Body of pancreas (tissue), 4 donors: ENCODE measurements at regions not wholly inside any gene's neighbourhood (a gene's known extent, or its start where the extent isn't known, plus 50 kb on each side); places are given as distances from the start of the nearest gene placed in this dataset.

ENCODE experiments used
- CTCF ChIP-seq, 7 experiments: fragments of 450-650 bp in 4 of 7; fragments of 200-600 bp in 3 of 7; sonication (generic) in 3 of 7; IDR thresholded peaks; one replicate each; pipeline ENCODE4 v1.5.1; 2016 to 2019; ENCODE audit warnings: antibody characterized with exemption in 7 of 7
- POLR2A ChIP-seq, 3 donors: fragments of 450-650 bp; IDR thresholded peaks; one replicate each; pipeline ENCODE4 v1.6.1; 2016; ENCODE audit warnings: antibody characterized with exemption in 3 of 3, mild to moderate bottlenecking in 2 of 3

- TF ChIP-seq CTCF (IDR thresholded peaks at IDR 0.05) (no peak), POLR2A (IDR thresholded peaks at IDR 0.05) (no peak)
These were observed 645.3 kb upstream of the DDX18 start for GRCh38 chr2:117169036-117169765.
